NCI-H2081 (cell line): ENCODE measurements at regions not wholly inside any gene's neighbourhood (a gene's known extent, or its start where the extent isn't known, plus 50 kb on each side); places are given as distances from the start of the nearest gene placed in this dataset.

Source experiments
- DNase-seq, 2 experiments: peaks; one replicate each; lab custom pipeline; 2025; lab: John Stamatoyannopoulos, UW

DNA sequence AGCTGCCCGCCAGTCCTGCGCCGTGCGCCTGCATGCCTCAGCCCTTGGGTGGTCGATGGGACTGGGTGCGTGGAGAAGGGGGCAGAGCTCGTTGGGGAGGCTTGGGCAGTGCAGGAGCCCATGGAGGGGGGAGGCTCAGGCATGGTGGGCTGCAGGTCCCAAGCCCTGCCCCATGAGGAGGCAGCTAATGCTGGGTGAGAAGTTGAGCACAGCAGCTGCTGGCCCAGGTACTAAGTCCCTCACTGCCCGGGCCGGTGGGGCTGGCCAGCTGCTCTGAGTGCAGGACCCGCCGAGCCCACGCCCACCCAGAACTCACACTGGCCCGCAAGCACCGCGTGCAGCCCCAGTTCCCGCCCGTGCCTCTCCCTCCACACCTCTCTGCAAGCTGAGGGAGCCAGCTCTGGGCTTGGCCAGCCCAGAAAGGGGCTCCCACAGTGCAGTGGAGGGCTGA, 764.3 kb upstream of the TYRP1 start:
- no peak for DNase-seq

DNA sequence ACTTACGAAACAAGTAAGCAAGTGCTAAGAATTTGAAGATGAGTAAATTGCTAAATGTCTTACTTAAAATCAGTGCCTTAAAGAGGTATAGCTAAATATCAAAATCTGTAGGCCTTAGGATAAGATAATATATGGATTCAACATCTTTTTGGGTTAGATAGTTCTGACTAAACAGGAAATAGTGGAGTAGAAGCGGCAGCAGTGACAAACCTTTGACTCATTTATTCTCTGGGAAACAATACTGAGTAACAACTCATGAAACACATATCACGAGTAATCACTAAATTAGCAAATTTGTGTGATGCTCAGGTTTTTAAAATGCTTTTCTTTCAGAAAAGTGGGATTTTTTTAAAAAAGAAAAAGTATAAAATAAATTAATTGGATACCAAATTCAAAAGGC, 762.1 kb upstream of the TYRP1 start:
- no peak for DNase-seq

DNA sequence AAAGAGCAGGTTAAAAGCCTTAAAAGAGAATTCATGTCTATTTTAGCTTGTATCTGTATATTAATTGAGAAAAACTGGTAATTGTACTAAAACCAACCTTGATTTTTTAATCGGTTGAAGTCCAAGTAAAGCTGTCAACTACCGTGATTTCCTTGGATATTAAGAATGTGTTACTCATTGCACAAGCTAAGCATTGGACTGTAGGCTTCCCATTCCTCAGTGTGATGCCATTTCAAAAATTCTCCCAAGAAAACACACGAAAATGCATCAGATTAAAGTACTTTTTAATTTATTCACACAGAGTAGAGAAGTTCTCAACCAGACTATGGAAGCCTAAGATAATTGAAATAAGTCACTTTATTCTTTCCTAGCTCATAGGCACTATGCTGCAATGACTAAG, 761.4 kb upstream of the TYRP1 start:
- no peak for DNase-seq

DNA sequence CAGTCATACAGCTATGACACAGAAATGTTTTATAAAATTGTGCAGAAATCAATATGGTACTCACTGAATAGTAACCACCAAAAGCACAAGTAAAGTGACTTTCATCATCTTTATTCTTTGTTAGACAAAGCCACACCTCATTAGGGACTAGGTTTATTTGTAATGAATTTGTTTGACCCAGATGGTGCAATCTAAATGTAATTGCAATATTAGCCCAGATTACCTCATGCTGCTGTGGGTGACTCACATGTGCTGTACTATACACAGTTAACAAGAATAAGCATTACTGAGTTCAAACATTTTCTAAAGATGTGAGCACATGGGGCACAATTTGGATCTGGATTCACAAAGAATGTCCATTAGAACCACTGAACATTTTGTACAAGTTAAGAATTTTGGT, 759.3 kb upstream of the TYRP1 start:
- peak in 1 of 2 experiments; percentile 48 for DNase-seq

DNA sequence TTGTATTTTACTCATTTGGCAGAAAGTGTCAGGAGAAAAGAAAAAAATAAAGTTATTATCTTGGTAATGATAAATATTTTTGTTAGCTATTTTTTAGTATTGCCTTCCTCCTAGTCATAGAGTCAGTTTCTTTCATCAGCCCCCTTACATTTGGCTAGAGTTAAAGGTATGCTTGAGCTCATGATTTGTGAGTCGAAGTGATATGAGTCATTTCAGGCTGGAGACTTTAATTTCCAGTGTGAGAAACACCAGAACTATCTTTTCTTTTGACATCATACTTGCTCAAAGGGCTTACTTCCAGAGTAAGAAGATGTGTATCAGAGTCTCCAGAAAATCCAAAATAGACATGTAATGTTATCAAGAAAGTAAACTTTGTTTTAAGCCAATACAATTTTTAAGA, 746.7 kb upstream of the TYRP1 start:
- DNase-seq: no peak

DNA sequence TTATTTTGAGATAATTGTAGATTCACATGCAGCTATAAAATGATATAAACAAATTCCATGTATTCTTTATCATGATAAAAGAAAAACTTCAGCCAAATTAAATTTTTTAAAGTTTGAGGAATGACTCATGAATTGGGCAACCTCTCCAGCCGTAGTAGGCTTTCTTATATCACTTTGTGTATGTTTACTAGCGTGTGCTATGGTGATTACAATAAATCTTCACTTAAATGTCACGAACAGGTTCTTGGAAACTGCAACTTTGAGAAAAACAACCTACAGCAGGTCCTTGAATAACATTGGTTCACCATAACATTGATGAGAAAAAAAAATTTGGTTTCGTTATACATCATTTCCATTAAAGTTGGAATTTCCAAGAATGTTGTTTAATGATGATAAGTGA, 730.9 kb upstream of the TYRP1 start:
- DNase-seq: no peak

DNA sequence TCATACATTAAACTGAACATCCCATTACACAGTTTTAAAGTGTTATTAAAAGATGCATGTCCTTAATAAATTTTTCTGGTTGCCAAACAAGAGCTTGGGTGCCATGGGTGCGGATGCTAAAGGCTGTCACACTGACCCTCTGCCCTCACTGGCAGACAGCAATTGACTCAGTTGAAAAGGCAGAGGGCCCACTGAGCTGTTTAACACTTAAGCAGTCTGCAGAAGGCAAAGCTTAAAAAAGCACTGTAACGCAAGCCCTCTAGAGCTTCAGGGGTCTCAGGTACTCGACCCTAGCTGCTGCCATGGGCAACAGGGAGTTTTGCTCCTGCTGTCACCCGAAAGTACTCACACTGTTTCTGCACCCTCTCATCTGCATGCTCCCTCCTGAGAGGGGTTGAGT, 726.4 kb upstream of the TYRP1 start:
- no peak for DNase-seq

DNA sequence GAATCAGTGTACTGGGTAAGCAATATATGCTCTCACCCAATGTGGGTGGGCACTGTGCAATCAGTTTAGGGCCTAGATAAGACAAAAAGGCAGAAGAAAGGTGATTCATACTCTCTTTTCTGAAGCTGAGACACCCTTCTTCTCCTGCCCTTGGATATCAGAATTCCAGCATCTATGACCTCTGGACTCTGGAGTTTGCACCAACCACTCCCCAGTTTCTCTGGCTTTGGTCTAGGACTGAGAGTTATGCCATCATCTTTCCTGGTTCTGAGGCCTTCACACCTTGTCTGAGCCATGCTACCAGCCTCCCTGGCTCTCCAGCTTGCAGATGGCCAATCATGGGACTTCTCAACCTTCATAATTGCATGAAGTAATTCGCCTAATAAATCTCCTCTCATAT, 724.6 kb upstream of the TYRP1 start:
- DNase-seq: no peak

DNA sequence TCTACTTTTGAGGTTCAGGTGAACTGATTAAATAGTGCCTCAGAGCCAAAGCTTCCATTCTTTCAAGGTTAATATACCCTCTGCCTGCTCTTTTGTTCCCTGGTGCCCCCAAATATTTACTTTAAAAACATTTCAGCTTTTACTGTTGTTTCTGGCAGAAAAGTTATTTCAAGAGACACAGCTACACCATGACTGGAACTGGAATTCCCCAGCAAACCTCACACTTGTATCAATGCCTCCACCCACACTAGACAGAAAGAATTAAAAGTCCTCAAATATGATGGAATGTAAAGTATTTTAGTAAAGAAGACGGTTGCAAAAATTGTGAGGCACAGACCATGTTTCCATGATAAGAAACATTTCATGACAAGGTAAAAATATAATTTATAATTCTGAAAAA, 720.2 kb upstream of the TYRP1 start:
- DNase-seq: no peak

DNA sequence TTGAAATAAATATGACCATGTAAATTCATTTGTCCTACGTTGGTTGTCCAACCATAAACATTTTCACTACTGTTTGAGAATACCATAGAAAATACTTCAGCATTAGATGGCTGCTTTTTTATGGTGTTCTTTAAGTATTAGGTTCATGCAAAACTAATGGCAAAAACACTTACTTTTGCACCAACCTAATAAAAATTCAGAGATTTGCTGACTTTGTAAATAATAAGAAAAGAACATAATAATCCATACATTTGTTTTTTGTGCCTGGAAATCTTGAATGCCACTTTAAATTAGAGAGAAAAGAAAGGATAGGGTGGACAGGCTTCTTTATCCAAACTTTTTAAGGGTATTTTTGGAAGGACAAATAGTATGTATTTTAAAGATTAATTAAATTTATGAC, 719.7 kb upstream of the TYRP1 start:
- DNase-seq: no peak

DNA sequence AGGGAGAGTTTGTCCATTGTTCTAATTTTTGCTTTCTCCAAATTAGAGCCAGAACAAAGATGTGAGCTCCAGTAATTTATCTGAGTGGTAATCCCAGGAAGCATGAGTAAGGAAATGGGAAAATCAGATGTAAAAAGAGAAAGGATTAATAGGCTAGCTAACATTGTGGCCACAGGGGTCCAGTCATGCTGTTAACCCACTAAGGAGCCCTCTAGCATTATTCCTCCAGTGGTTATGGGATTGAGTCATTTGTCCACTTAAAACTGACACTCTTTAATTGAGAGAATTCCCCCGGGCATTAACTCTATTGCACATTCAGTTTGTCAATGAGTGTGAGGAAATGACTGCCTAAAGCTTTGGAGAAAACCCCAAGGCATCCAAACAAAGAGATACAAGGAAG, 700.3 kb upstream of the TYRP1 start:
- DNase-seq: peak; percentile 78 to 82

DNA sequence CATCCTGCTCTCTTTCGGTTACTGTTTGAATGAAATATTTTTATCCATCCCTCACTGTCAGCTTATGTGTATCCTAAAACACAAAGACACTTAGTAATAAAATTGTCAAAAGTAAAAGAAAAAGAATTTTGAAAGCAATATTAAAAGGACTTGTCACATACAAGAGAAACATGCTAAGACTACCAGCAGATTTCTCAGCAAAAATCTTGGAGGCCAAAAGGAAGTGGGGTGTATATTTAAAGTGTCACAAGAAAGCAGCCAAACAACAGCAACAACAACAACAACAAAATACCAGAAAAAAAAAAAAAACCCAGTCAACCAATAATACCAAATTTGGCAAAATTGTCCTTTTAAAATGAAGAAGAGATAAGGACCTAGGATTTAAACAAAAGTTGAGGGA, 678.7 kb upstream of the TYRP1 start:
- DNase-seq: no peak

DNA sequence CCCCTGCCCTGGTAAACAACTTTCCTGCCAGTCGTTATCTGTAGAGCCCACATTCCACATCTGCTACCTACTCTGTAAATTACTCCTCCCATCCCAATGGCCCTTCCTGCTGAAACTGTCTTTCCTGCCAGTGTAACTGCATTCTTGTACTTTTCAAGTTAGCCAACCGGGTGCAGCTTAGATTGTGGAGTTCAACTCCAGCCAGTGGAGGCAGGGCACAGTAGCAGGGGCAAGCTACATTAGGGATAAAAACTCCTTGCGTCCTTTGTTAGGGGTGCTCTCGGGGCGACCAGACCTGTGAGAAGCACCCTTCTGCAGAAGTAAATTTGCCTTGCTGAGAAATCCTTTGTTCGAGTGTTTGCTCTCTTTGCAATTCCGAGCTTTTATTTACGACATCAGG, 639.0 kb upstream of the TYRP1 start:
- no peak for DNase-seq

DNA sequence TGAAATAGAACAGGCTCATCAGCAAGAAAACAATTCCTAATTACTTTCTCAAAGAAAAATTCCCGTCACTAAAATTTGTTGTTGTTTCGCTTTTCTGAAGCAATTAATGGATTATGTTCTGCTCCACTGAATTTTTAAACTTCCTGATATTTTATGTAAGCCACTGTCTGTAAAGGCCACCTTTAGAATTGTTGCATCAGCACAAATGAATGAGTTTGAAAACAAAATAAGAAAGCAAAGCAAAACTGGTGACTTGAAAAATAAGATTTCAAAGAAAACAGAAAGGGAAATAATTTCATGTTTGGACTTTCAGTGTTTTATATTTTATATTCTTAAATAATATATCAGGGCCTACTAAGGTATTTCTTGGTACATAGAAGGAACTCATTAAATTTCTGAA, 636.3 kb upstream of the TYRP1 start:
- DNase-seq: no peak

DNA sequence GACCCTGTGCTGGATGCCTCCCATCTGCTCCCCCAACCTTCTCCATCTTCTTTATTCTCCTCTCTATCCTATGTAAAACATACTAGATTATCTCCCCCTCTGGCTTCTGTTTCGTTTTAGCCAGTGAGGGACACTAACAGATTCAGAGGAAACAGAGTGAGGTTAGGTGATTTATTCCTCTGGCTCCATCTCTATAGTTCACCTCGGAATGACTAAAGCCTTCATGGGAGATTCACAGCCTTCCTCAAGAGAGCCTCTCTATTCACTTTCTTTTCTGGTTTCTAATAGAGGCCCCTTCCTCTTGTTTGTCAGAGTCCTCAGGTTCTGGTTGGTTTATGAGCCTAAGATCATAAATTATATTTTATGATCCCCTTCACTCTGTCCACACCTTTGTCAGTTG, 633.1 kb upstream of the TYRP1 start:
- no peak for DNase-seq

DNA sequence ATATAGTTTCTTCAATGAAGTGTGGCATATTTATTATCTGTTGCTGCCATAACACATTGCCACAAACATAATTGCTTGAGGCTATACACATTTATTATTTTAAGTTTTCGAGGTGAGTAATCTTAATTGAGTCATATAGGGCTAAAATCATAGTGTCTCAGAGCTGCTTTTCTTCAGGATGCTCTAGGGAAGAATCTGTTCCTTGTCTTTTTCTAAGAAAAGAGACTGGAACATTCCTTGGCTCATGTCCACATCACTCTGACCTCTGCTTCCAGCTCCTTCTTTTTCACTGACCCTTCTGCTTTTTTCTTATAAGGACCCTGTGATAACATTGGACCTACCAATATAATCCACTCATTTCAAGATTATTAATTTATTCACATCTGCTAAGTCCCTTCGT, 632.4 kb upstream of the TYRP1 start:
- no peak for DNase-seq

DNA sequence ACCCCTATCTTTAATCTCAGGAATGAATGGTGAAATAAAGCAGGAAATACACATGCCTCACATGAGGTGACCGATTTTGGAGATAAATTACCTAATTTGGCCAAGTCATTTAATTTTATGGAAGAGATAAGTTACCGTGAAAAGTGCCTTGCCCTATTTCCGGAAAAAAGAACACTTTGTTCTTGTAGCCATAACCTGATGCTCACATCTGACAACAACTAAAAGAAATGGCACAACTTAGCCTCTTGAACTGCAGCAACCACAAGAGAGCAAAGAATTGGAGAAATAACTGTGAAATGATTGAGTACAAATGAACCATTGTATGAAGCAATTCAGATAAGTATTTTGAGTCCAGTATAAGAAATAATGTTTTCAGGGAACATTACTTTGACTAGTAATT, 628.1 kb upstream of the TYRP1 start:
- DNase-seq: no peak

DNA sequence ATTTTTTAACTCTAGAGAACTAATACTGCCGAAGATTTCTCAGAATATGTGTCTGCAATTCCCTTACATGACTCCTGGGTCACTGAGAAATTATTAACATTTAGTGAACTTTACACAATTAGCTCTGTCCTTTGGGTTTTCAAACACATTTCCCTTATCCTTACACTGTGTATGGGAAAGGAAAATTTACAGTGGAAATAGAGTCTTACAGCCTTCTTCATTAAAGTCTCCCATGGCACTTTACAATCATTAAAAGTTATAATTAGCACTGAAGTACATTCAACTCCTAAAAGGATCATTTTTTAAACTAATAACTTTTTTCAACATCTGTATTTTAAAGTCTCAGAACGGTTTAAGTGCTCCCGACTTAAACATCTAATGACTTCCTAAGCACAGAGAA, 627.5 kb upstream of the TYRP1 start:
- no peak for DNase-seq

DNA sequence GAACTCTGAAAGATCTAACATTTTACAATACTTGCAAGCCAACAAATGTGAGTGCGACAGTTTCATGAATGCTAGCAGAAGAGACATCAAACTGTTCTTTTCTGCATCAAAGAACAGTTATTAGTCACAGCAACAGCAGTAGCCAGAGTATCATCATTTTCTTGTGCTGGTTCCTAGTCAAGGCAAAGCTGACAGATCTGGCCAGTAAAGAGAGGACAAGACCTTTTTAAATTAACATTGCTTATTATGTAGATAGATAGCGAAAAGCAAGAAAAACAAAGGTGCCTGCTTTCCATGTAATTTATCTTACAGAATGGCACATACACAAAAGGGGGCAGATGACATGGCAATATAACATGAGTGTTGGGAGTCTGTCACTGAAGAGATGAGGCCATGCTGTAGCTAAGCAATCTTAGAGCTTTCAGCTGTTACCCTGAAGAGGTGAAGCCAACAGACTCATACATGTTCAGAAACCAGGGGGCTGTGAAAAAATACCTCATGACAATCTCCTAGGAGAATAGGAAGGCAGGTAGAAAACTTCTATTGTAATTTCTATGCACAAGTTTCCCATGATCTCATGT, 626.6 kb upstream of the TYRP1 start:
- DNase-seq: no peak

DNA sequence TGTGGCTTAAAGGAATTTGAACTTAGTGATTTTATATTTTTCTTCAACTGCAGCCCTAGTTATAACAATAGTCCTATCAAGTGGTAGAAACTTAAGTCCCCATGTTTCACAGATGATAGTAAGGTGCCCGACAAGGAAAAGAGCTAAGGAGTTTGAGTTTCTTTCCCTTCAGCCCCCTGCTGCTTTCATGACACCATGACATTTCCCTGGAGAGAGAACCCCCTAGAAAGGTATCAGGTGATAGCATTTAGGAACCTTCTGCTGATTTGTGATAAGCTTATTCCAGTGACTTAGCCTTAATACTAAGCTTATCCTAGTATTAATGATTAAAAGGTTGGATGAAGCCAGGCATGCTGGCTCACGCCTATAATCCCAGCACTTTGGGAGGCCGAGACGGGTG, 623.8 kb upstream of the TYRP1 start:
- no peak for DNase-seq

DNA sequence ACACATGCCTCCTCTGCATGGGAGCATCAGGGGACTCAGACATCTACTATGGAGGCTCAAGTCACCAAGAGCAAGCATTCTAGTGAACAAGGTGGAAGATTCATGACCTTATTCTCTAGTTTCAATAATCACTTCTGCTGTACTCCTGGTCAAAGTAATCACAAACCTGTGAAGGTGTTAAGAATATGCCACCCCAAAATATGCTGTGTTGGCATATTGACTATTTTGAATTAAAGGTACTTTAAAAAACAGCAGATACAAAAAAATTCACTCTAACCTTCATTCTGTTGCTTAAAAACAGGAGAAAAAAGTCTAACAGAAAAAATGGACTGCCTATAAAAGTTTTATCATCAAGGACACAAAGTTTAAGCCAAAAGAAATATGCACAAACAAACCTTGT, 607.8 kb upstream of the TYRP1 start:
- no peak for DNase-seq

DNA sequence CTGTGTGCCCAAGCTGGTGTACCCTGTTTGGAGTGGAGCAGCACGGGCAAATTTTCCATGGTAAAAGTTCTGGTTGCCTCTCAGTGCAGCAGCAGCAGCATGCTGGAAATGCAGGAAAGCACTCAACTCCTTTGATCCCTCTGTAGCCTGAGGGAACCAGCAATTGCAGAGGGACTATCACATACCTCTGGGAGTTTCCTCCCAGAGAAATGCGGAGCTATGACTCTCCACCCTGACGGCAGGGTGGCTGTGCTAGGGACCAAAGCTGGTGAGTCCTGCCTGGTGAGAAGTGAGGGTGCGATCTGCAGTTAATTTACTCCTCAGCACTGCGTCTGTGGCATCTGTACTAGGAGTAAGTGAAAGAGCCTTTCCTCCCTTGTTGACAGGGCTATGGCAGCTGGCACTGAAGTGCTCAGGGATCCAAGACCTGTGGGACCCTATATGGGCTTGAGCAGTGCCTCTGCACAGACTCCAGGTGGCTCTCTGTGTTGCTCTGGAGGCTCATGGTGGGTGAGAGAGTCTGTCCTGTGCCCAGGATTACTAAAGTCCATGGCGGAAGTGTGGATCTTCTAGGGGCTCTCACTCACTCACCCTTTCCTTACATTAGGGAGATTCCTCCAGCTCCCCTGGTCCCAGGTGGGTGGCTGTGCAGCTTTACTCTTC, 601.2 kb upstream of the TYRP1 start:
- DNase-seq: no peak

DNA sequence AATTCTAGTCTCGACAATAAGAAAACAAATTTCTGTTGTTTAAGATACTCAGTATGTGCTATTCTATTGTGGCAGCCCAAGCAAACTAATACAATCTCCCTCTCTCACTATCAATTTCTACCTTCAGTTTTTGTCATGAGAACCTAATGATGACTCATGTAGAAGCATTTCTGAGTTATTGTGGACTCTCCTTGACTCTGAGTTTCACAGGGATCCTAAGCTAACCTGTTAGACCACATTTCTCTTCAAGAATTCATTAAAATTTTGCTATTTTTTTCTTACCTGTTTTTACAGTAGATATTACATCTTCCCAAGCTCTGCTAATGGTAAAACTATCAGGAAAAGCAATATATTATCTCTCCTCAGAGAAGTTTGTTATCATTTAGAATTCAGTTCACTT, 599.1 kb upstream of the TYRP1 start:
- no peak for DNase-seq

DNA sequence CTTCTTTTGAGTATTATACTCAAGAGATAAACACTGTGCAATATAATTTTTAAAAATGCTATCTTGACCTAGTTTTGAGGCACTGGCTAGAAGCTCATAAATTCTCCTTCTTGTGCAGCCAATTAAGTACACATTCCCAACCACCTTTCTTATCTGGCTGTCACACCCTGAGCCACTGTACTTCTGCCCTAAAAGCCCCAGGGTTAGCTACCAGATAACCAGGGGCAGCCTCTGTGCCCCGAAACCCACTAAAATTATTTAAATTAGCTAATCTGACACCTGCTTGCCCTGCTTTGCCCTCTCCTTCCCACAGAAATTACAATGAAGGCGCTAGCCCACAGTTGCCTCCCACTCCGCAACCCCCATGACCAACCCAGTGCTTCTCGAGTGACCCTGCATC, 597.3 kb upstream of the TYRP1 start:
- no peak for DNase-seq
